AG10803 (cell line): ENCODE measurements at regions not wholly inside any gene's neighbourhood (a gene's known extent, or its start where the extent isn't known, plus 50 kb on each side); places are given as distances from the start of the nearest gene placed in this dataset.

Experiments used
- DNase-seq: peaks from one replicate; pipeline ENCODE4 v3.0.0; 2010; ENCODE audit warnings: low read depth
- H3K4me3 ChIP-seq: 2 replicates; pipeline ENCODE4 v1.5.1; 2011; ENCODE audit warnings: mild to moderate bottlenecking, low read length, control low read depth
- CTCF ChIP-seq: conservative IDR thresholded peaks from 2 replicates; pipeline ENCODE4 v1.5.1; 2011; ENCODE audit warnings: mild to moderate bottlenecking, low read length, control low read depth, inconsistent platforms

GRCh38 chr6:51268666-51269065 lies 450.0 kb downstream of the TFAP2B start:
- no peak for DNase-seq
- no peak for TF ChIP-seq CTCF
- no peak overlapping the region for H3K4me3 ChIP-seq

GRCh38 chr6:51269876-51270275 lies 451.2 kb downstream of the TFAP2B start:
- H3K4me3 ChIP-seq = no peak overlapping the region
- no peak for DNase-seq
- no peak for TF ChIP-seq CTCF

- TF ChIP-seq CTCF = no peak
- H3K4me3 ChIP-seq = no peak overlapping the region
- no peak for DNase-seq
Observed at GRCh38 chr6:51271615-51272014, 452.9 kb downstream of the TFAP2B start.

GRCh38 chr6:51273228-51273961 lies 454.7 kb downstream of the TFAP2B start:
- TF ChIP-seq CTCF = no peak
- no peak for DNase-seq
- H3K4me3 ChIP-seq = no peak overlapping the region

- DNase-seq = no peak
- no peak overlapping the region for H3K4me3 ChIP-seq
- TF ChIP-seq CTCF = no peak
Observed at GRCh38 chr6:51277474-51277873, 458.8 kb downstream of the TFAP2B start.

GRCh38 chr6:51282026-51282425 lies 463.4 kb downstream of the TFAP2B start:
- no peak for TF ChIP-seq CTCF
- no peak for DNase-seq
- no peak overlapping the region for H3K4me3 ChIP-seq

GRCh38 chr6:51283723-51284355 lies 465.2 kb downstream of the TFAP2B start:
- no peak for DNase-seq
- no peak for TF ChIP-seq CTCF
- H3K4me3 ChIP-seq = no peak overlapping the region
